ENCODE measurements at regions not wholly inside any gene's neighbourhood (a gene's known extent, or its start where the extent isn't known, plus 50 kb on each side); places are given as distances from the start of the nearest gene placed in this dataset.

- ChIA-PET CTCF (no interaction called here), POLR2A (no interaction called here)
- H3K27ac Mint-ChIP-seq: no peak overlapping the region
- no peaks in the 10 kb centered on the region for H3K36me3 Mint-ChIP-seq (ENCODE audit: low read depth)
- H3K9me3 Mint-ChIP-seq (ENCODE audit: insufficient read depth): no peaks in the 10 kb centered on the region
- ATAC-seq (no peak), DNase-seq (no peak)
- H3K4me3 Mint-ChIP-seq: no peak overlapping the region
- no peaks in the 10 kb centered on the region for H3K4me1 Mint-ChIP-seq (ENCODE audit: low read depth)
- no peaks in the 10 kb centered on the region for H3K27me3 Mint-ChIP-seq (ENCODE audit: low read depth)
Measured at GRCh38 chr6:82597201-82597600, 233.6 kb downstream of the TPBG start.

GRCh38 chr6:82602776-82603175 lies 239.2 kb downstream of the TPBG start:
- no peaks in the 10 kb centered on the region for H3K4me1 Mint-ChIP-seq (ENCODE audit: low read depth)
- no peaks in the 10 kb centered on the region for H3K27me3 Mint-ChIP-seq (ENCODE audit: low read depth)
- ChIA-PET CTCF (no interaction called here), POLR2A (no interaction called here)
- no peaks in the 10 kb centered on the region for H3K36me3 Mint-ChIP-seq (ENCODE audit: low read depth)
- no peaks in the 10 kb centered on the region for H3K9me3 Mint-ChIP-seq (ENCODE audit: insufficient read depth)
- H3K27ac Mint-ChIP-seq: no peak overlapping the region
- ATAC-seq (no peak), DNase-seq (no peak)
- H3K4me3 Mint-ChIP-seq: no peak overlapping the region

- H3K36me3 Mint-ChIP-seq (ENCODE audit: low read depth): no peaks in the 10 kb centered on the region
- H3K4me3 Mint-ChIP-seq: no peak overlapping the region
- ATAC-seq (no peak), DNase-seq (no peak)
- no peaks in the 10 kb centered on the region for H3K9me3 Mint-ChIP-seq (ENCODE audit: insufficient read depth)
- no peak overlapping the region for H3K27ac Mint-ChIP-seq
- no peaks in the 10 kb centered on the region for H3K4me1 Mint-ChIP-seq (ENCODE audit: low read depth)
- no peaks in the 10 kb centered on the region for H3K27me3 Mint-ChIP-seq (ENCODE audit: low read depth)
- ChIA-PET POLR2A (no interaction called here), CTCF (no interaction called here)
Measured at GRCh38 chr6:82603871-82604270, 240.3 kb downstream of the TPBG start.

- DNase-seq (no peak), ATAC-seq (no peak)
- ChIA-PET POLR2A (no interaction called here), CTCF (no interaction called here)
- no peaks in the 10 kb centered on the region for H3K27me3 Mint-ChIP-seq (ENCODE audit: low read depth)
- no peaks in the 10 kb centered on the region for H3K9me3 Mint-ChIP-seq (ENCODE audit: insufficient read depth)
- no peaks in the 10 kb centered on the region for H3K36me3 Mint-ChIP-seq (ENCODE audit: low read depth)
- no peak overlapping the region for H3K27ac Mint-ChIP-seq
- H3K4me3 Mint-ChIP-seq: no peak overlapping the region
- H3K4me1 Mint-ChIP-seq (ENCODE audit: low read depth): no peaks in the 10 kb centered on the region
Measured at GRCh38 chr6:82607998-82608725, 244.5 kb downstream of the TPBG start.

DNA sequence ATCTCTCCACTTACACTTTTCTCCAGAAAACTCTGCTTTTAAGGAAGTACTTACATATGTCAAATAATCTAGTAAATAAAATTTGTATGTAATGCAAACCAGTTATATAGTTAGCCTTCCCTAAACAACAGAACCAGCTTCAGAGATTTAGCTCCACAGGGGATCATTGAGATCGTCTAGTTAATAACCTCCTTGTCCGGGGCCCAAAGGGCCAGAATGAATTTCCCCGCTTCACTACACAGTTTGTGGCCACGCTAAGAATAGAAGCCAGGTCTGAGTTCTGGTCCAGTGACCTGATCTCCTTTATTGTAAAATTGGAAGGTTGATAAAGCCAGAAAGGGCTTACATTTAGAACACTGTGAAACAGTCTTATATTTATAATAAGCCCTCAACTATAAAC lies 245.2 kb downstream of the TPBG start:
- H3K4me3 Mint-ChIP-seq: no peak overlapping the region
- no peak overlapping the region for H3K27ac Mint-ChIP-seq
- no peaks in the 10 kb centered on the region for H3K36me3 Mint-ChIP-seq (ENCODE audit: low read depth)
- POLR2A ChIA-PET: no interaction called here
- no peak for DNase-seq
- CTCF ChIA-PET: no interaction called here
- no peak for ATAC-seq
- no peaks in the 10 kb centered on the region for H3K9me3 Mint-ChIP-seq (ENCODE audit: insufficient read depth)
- no peaks in the 10 kb centered on the region for H3K4me1 Mint-ChIP-seq (ENCODE audit: low read depth)
- no peaks in the 10 kb centered on the region for H3K27me3 Mint-ChIP-seq (ENCODE audit: low read depth)

- Mint-ChIP-seq H3K9me3 (ENCODE audit: insufficient read depth) (no peaks in the 10 kb centered on the region), H3K27ac (no peak overlapping the region), H3K36me3 (ENCODE audit: low read depth) (no peaks in the 10 kb centered on the region), H3K4me1 (ENCODE audit: low read depth) (no peaks in the 10 kb centered on the region), H3K27me3 (ENCODE audit: low read depth) (no peaks in the 10 kb centered on the region), H3K4me3 (no peak overlapping the region)
- DNase-seq (no peak), ATAC-seq (no peak)
- ChIA-PET POLR2A (no interaction called here), CTCF (no interaction called here)
Measured at GRCh38 chr6:82611751-82612150, 248.1 kb downstream of the TPBG start.

GRCh38 chr6:82612475-82613039 lies 248.9 kb downstream of the TPBG start:
- Mint-ChIP-seq H3K27me3 (ENCODE audit: low read depth) (no peaks in the 10 kb centered on the region), H3K4me3 (no peak overlapping the region), H3K9me3 (ENCODE audit: insufficient read depth) (no peaks in the 10 kb centered on the region), H3K27ac (no peak overlapping the region), H3K4me1 (ENCODE audit: low read depth) (no peaks in the 10 kb centered on the region), H3K36me3 (ENCODE audit: low read depth) (no peaks in the 10 kb centered on the region)
- ATAC-seq: no peak
- DNase-seq: no peak
- POLR2A ChIA-PET: no interaction called here
- CTCF ChIA-PET: no interaction called here

DNA sequence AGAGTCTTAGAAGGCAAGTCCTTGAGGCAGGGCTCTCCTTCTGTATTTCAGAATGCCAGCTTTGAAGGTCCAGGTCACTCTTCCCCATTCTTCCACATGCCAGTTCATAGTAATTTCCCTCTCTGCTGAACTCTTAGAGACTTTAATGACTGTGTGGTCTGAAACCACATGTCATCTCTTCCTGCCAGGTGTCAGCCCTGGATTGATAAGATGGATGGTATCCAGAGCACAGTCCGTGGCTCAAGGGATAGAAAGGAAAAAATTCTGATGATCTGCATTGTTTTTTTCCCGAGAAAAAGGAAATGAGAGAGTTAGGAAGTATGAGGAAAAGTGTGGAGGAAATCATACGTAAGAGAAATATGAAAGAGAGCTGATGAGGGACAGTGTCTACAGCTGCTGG lies 250.9 kb downstream of the TPBG start:
- ChIA-PET CTCF (interaction anchor here (0.7 kb wide), 1 partner anchor 440 kb away, joined by 3 read pairs; no protein-coding TSS in a partner anchor), POLR2A (no interaction called here)
- H3K4me3 Mint-ChIP-seq: no peak overlapping the region
- no peak for ATAC-seq
- H3K9me3 Mint-ChIP-seq (ENCODE audit: insufficient read depth): no peaks in the 10 kb centered on the region
- no peak overlapping the region for H3K27ac Mint-ChIP-seq
- H3K36me3 Mint-ChIP-seq (ENCODE audit: low read depth): no peaks in the 10 kb centered on the region
- no peaks in the 10 kb centered on the region for H3K27me3 Mint-ChIP-seq (ENCODE audit: low read depth)
- no peak for DNase-seq
- H3K4me1 Mint-ChIP-seq (ENCODE audit: low read depth): no peaks in the 10 kb centered on the region

- ChIA-PET POLR2A (interaction anchor here (0.6 kb wide), 1 partner anchor 66 kb away, joined by 3 read pairs; no protein-coding TSS in a partner anchor), CTCF (interaction anchor here (1.2 kb wide), 1 partner anchor 15 kb away, joined by 5 read pairs; no protein-coding TSS in a partner anchor)
- no peaks in the 10 kb centered on the region for H3K9me3 Mint-ChIP-seq (ENCODE audit: insufficient read depth)
- no peak overlapping the region for H3K4me3 Mint-ChIP-seq
- ATAC-seq (no peak), DNase-seq (no peak)
- no peaks in the 10 kb centered on the region for H3K4me1 Mint-ChIP-seq (ENCODE audit: low read depth)
- H3K36me3 Mint-ChIP-seq (ENCODE audit: low read depth): no peaks in the 10 kb centered on the region
- H3K27ac Mint-ChIP-seq: no peak overlapping the region
- no peaks in the 10 kb centered on the region for H3K27me3 Mint-ChIP-seq (ENCODE audit: low read depth)
Measured at GRCh38 chr6:82616386-82617028, 252.9 kb downstream of the TPBG start.

- Mint-ChIP-seq H3K9me3 (ENCODE audit: insufficient read depth) (no peaks in the 10 kb centered on the region), H3K4me3 (no peak overlapping the region), H3K4me1 (ENCODE audit: low read depth) (no peaks in the 10 kb centered on the region), H3K27ac (no peak overlapping the region), H3K36me3 (ENCODE audit: low read depth) (no peaks in the 10 kb centered on the region), H3K27me3 (ENCODE audit: low read depth) (no peaks in the 10 kb centered on the region)
- CTCF ChIA-PET: no interaction called here
- no peak for ATAC-seq
- no peak for DNase-seq
- POLR2A ChIA-PET: no interaction called here
Measured at GRCh38 chr6:82617648-82618047, 254.0 kb downstream of the TPBG start.

DNA sequence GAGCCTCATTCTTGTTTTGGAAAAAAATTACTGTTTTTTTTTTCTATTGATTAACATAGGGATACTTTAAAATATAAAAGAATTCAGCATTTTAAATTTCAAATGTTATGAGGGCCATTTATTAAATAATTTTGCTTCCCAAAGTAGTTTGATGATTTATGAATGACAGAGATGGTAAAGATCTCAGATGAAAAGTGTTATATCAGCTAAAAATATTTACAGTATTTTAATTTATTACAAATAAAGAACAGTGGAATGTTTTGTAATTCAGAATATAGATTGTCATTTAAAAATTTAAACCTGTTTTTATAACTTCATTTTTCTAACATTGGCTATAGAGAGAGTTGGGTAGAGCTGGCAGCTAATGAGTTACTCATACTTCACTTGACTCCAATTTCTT lies 256.0 kb downstream of the TPBG start:
- no peak overlapping the region for H3K4me3 Mint-ChIP-seq
- no peaks in the 10 kb centered on the region for H3K27me3 Mint-ChIP-seq (ENCODE audit: low read depth)
- no peak for ATAC-seq
- no peaks in the 10 kb centered on the region for H3K9me3 Mint-ChIP-seq (ENCODE audit: insufficient read depth)
- no peaks in the 10 kb centered on the region for H3K4me1 Mint-ChIP-seq (ENCODE audit: low read depth)
- CTCF ChIA-PET: no interaction called here
- POLR2A ChIA-PET: no interaction called here
- no peak for DNase-seq
- H3K36me3 Mint-ChIP-seq (ENCODE audit: low read depth): no peaks in the 10 kb centered on the region
- no peak overlapping the region for H3K27ac Mint-ChIP-seq

GRCh38 chr6:82622461-82622860 lies 258.8 kb downstream of the TPBG start:
- Mint-ChIP-seq H3K36me3 (ENCODE audit: low read depth) (no peaks in the 10 kb centered on the region), H3K27me3 (ENCODE audit: low read depth) (no peaks in the 10 kb centered on the region), H3K4me3 (no peak overlapping the region), H3K9me3 (ENCODE audit: insufficient read depth) (no peaks in the 10 kb centered on the region), H3K4me1 (ENCODE audit: low read depth) (no peaks in the 10 kb centered on the region), H3K27ac (no peak overlapping the region)
- DNase-seq: no peak
- ChIA-PET POLR2A (no interaction called here), CTCF (no interaction called here)
- ATAC-seq: no peak

All from activated CD8-positive, alpha-beta T cell treated with anti-CD3 and anti-CD28 coated beads, Interleukin-2, amount 10 ng/mL, durations not matched to agents 7 days and 5 days (primary cell).